ACC112 (cell line): ENCODE measurements at regions not wholly inside any gene's neighbourhood (a gene's known extent, or its start where the extent isn't known, plus 50 kb on each side); places are given as distances from the start of the nearest gene placed in this dataset.

ENCODE experiments used
- H2AFZ ChIP-seq: fragments of 200-600 bp; sonication (generic); one replicate; pipeline ENCODE4 v1.6.0; 2017; ENCODE audit warnings: antibody characterized with exemption, low read length; ENCODE audit not compliant: unreplicated experiment
- H3K27ac ChIP-seq: fragments of 200-600 bp; sonication (generic); 2 replicates; pipeline ENCODE4 v1.5.1; 2014; ENCODE audit warnings: low read depth, mild to moderate bottlenecking, antibody characterized with exemption, low read length, moderate library complexity
- H3K27me3 ChIP-seq: fragments of 200-600 bp; sonication (generic); 2 replicates; pipeline ENCODE4 v1.6.1; 2014; ENCODE audit warnings: mild to moderate bottlenecking, antibody characterized with exemption, low read length, moderate library complexity, mixed read lengths; ENCODE audit not compliant: insufficient read depth
- H3K36me3 ChIP-seq: fragments of 200-600 bp; sonication (generic); 2 replicates; pipeline ENCODE4 v1.6.1; 2016; ENCODE audit warnings: mild to moderate bottlenecking, antibody characterized with exemption, low read length, moderate library complexity, mixed read lengths; ENCODE audit not compliant: insufficient read depth
- H3K4me1 ChIP-seq: fragments of 200-600 bp; sonication (generic); one replicate; pipeline ENCODE4 v1.6.1; 2016; ENCODE audit warnings: low read length, mixed read lengths; ENCODE audit not compliant: insufficient read depth, unreplicated experiment, control insufficient read depth
- H3K4me3 ChIP-seq: fragments of 200-600 bp; sonication (generic); 2 replicates; pipeline ENCODE4 v1.5.1; 2014; ENCODE audit warnings: mild to moderate bottlenecking, low read depth, low read length
- H3K79me2 ChIP-seq: fragments of 200-600 bp; sonication (generic); one replicate; pipeline ENCODE4 v1.6.0; 2016; ENCODE audit warnings: low read length; ENCODE audit not compliant: control insufficient read depth, unreplicated experiment, insufficient read depth

DNA sequence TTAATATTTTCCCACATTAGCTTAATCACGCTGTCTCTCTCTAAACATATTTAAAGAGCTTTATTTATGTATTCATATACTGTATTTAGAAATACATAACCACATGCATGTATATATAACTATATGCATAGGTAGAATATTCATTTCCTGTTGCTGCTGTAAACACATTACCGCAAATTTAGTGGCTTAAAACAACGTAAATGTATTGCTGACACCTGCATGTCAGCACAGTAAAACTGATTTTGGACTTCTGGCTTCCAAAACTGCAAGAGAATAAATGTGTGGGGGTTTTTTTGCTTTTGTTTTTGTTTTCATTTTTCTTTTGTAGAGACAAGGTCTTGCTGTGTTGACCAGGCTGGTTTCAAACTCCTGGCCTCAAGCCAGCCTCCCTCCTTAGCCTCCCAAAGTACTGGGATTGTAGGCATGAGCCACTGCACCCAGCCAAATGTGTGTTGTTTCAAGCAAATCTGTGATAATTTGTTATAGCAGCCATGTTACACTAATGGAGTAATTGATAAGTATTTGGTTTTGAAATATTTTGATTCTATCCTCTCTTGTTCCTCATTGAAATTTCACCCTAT, 61.9 kb upstream of the CMKLR1 start:
- peaks cover 24% of the 10 kb centered on the region for H3K27me3 ChIP-seq

DNA sequence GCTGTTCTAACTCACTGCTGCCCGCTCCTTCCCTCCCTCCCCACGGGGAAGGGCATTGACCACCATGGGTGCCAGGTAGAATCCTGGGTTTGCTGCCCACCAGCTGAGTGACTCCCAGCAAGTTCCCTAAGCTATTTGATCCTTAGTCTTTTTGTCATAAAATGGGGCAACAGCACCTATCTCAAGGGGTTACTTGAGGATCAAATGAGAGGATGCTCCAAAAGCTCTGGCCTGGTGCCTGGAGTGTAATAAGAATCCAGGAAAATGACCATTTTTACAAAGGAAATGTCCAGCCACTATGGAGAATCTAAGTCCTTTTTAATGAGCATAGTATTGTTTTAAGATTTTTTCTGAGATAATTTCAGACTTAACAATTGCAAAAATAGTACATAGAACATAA, 61.4 kb upstream of the CMKLR1 start:
- Histone ChIP-seq H3K27ac (no peak overlapping the region), H2AFZ (no peak overlapping the region), H3K27me3 (peaks cover 22% of the 10 kb centered on the region), H3K36me3 (no peaks in the 10 kb centered on the region), H3K79me2 (no peaks in the 10 kb centered on the region), H3K4me3 (no peak overlapping the region), H3K4me1 (no peaks in the 10 kb centered on the region)

More for the DNA sequence above, 61.9 kb upstream of the CMKLR1 start:
- H3K79me2 ChIP-seq, result no peaks in the 10 kb centered on the region
- H3K4me1 ChIP-seq, result no peaks in the 10 kb centered on the region
- H3K36me3 ChIP-seq, result no peaks in the 10 kb centered on the region
- no peak overlapping the region for H3K27ac ChIP-seq
- no peak overlapping the region for H3K4me3 ChIP-seq
- no peak overlapping the region for H2AFZ ChIP-seq

DNA sequence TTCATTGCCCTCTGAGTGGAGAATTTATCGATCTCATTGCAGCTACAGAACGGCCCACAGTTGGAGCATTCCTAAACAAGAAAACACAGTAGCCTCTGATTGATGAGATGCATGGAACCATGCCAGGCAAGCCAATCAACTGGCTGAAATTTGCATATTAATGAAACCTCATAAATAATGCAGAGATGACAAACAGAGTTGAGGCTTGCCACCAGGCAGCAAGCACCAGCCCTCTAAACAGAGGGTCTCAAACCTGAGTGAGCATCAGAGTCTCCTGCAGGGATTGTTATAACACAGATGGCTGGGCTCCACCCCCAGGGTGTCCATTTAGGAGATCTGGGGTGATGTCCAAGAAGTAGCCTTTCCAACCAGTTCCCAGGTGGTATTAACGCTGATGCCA, 60.9 kb upstream of the CMKLR1 start:
- no peak overlapping the region for H3K4me3 ChIP-seq
- peaks cover 24% of the 10 kb centered on the region for H3K27me3 ChIP-seq
- no peak overlapping the region for H2AFZ ChIP-seq
- H3K79me2 ChIP-seq, result no peaks in the 10 kb centered on the region
- no peaks in the 10 kb centered on the region for H3K36me3 ChIP-seq
- no peak overlapping the region for H3K27ac ChIP-seq
- no peaks in the 10 kb centered on the region for H3K4me1 ChIP-seq

DNA sequence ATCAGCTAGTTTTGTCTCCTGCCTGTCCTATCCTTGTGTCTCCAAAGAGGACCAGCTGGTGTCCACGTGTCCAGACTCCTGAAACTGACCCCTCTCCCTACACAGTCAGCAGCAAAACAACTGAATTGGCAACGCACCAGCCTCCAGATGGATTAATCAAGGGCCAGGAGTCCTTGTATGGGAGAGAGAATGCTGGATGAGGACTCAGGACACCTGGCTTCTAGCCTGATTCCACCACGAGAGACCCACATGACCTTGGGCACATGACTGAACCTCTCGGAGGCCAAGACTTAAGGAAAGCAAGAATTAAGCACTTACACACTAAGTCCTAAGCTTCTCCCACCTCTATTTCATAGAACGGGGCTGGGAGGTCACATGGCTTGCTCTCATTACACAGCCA, 60.4 kb upstream of the CMKLR1 start:
- no peak overlapping the region for H2AFZ ChIP-seq
- H3K27me3 ChIP-seq, result peaks cover 30% of the 10 kb centered on the region
- H3K4me3 ChIP-seq, result no peak overlapping the region
- H3K27ac ChIP-seq, result no peak overlapping the region
- H3K79me2 ChIP-seq, result no peaks in the 10 kb centered on the region
- no peaks in the 10 kb centered on the region for H3K4me1 ChIP-seq
- no peaks in the 10 kb centered on the region for H3K36me3 ChIP-seq

DNA sequence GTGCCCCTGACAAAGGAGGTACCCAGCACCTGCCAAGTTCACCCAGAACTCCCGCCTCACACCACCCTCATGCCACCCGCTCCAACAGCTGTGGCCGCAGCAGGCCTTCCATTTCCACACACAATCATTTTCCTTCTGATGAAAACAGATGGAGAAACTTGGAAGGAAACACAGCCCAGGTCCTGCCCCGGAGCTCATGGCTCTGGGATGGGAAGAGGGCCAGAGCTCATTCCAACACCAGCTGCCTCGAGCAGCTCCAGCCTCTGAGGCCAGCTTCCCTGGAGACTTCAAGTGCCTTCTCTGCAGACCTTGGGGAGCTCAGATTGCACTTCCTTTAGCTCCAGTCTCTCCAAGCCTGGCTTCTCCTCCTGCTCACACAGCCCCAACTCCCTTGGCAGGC, 55.1 kb upstream of the CMKLR1 start:
- Histone ChIP-seq H3K27ac (no peak overlapping the region), H3K79me2 (no peaks in the 10 kb centered on the region), H3K27me3 (peaks cover 62% of the 10 kb centered on the region), H2AFZ (no peak overlapping the region), H3K4me3 (no peak overlapping the region), H3K4me1 (no peaks in the 10 kb centered on the region), H3K36me3 (no peaks in the 10 kb centered on the region)

DNA sequence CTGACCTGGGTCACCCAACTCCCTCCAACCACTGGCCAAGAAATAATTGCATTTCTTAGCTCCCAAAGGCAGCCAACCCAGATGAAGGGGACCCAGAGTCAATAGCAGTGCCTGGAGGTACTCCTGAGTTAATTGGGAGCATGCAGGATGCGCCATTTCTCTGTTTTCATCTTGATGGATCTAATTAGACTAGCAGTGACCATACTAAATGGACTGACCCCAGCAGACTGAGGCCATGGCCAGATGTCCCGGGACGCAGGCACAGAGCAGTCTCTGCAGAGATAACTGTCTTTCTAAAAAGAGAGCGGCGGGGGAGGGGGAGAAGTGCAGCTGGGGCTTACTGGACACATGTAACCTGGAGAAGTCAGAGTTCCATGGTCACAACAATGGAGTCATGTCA, 53.2 kb upstream of the CMKLR1 start:
- H3K36me3 ChIP-seq, result no peaks in the 10 kb centered on the region
- H3K4me3 ChIP-seq, result no peak overlapping the region
- peaks cover 57% of the 10 kb centered on the region for H3K27me3 ChIP-seq
- H2AFZ ChIP-seq, result no peak overlapping the region
- H3K27ac ChIP-seq, result no peak overlapping the region
- H3K4me1 ChIP-seq, result no peaks in the 10 kb centered on the region
- H3K79me2 ChIP-seq, result no peaks in the 10 kb centered on the region

DNA sequence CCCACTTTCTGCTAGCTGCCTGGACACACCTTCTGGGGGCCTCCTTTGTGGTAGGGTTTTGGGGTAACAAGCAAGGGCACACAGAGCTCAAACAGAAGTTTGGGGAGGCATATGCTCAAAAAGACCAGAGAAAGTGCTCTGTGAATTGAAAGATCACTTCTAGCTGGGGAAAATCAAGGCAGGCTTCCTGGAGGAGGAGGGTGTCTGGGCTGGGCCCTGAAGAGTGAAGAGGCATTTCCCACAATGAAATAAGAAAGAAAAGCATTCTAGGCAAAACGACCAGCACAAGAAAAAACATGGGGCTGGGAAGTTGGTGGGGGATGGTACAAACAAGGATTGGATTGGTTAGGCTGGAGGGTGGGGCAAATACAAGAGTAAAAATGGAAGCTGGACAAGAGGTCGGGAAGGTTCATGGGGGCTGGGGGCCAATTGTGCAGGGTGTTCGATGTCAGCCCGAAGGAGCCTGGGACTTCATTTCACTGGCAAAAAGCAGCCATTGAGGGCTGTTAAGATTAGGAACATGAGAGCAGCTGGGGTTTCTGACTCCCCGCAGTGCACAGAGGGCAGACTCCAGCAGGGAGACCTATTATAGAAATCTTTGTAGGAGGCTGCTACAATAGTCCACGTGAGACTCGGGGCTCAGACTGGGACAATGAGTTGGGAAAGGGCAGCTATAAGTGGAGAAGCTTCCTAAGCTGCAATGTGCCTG, 51.5 kb upstream of the CMKLR1 start:
- Histone ChIP-seq H3K27ac (no peak overlapping the region), H3K79me2 (no peaks in the 10 kb centered on the region), H3K27me3 (peaks cover 54% of the 10 kb centered on the region), H3K36me3 (no peaks in the 10 kb centered on the region), H2AFZ (no peak overlapping the region), H3K4me3 (no peak overlapping the region), H3K4me1 (no peaks in the 10 kb centered on the region)

DNA sequence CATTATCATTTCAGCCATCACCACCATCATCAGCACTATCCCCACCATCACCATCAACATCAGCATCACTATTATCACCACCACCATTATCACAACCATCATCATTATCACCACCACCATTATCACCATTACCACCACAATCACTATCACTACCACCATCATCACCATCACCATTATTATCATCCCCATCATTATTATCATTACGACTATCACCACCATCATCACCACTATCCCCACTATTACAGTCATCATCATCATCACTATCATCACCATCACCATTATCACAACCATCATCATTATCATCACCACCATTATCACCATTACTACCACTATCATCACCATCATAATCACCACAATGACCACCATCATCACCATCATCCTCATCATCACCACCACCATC, 50.4 kb upstream of the CMKLR1 start:
- H3K36me3 ChIP-seq, result no peaks in the 10 kb centered on the region
- H2AFZ ChIP-seq, result no peak overlapping the region
- H3K79me2 ChIP-seq, result no peaks in the 10 kb centered on the region
- H3K27me3 ChIP-seq, result peaks cover 50% of the 10 kb centered on the region
- H3K4me1 ChIP-seq, result no peaks in the 10 kb centered on the region
- H3K4me3 ChIP-seq, result no peak overlapping the region
- H3K27ac ChIP-seq, result no peak overlapping the region
